Inferior parietal cortex (tissue), 1 donor: ENCODE measurements at regions not wholly inside any gene's neighbourhood (a gene's known extent, or its start where the extent isn't known, plus 50 kb on each side); places are given as distances from the start of the nearest gene placed in this dataset.

Source experiments
- DNase-seq: peaks from one replicate; pipeline ENCODE4 v3.0.0-alpha.2; 2016; ENCODE audit errors: extremely low spot score

- no peak for DNase-seq
Observed at GRCh38 chr6:113600551-113601339, 256.4 kb upstream of the MARCKS start.

GRCh38 chr6:113607821-113608545, 249.2 kb upstream of the MARCKS start:
- DNase-seq: no peak

GRCh38 chr6:113610377-113610988, 246.7 kb upstream of the MARCKS start:
- no peak for DNase-seq

- DNase-seq: no peak
Observed at GRCh38 chr6:113616701-113617274, 240.4 kb upstream of the MARCKS start.

GRCh38 chr6:113619077-113619476, 238.1 kb upstream of the MARCKS start:
- DNase-seq: no peak

GRCh38 chr6:113620386-113620785, 236.8 kb upstream of the MARCKS start:
- DNase-seq: no peak

- no peak for DNase-seq
Observed at GRCh38 chr6:113622254-113622653, 234.9 kb upstream of the MARCKS start.

GRCh38 chr6:113623129-113623528, 234.0 kb upstream of the MARCKS start:
- DNase-seq: no peak

- DNase-seq: no peak
Observed at GRCh38 chr6:113625850-113626249, 231.3 kb upstream of the MARCKS start.

GRCh38 chr6:113626475-113626874, 230.7 kb upstream of the MARCKS start:
- no peak for DNase-seq

GRCh38 chr6:113627480-113627879, 229.7 kb upstream of the MARCKS start:
- no peak for DNase-seq

GRCh38 chr6:113629256-113629655, 227.9 kb upstream of the MARCKS start:
- DNase-seq: no peak

GRCh38 chr6:113629975-113630737, 227.0 kb upstream of the MARCKS start:
- no peak for DNase-seq

- no peak for DNase-seq
Observed at GRCh38 chr6:113630738-113631535, 226.2 kb upstream of the MARCKS start.

GRCh38 chr6:113631666-113632065, 225.5 kb upstream of the MARCKS start:
- no peak for DNase-seq

- DNase-seq: no peak
Observed at GRCh38 chr6:113632220-113632864, 224.8 kb upstream of the MARCKS start.

GRCh38 chr6:113633638-113634037, 223.5 kb upstream of the MARCKS start:
- DNase-seq: no peak

- DNase-seq: no peak
Observed at GRCh38 chr6:113634352-113635163, 222.6 kb upstream of the MARCKS start.

GRCh38 chr6:113635222-113635986, 221.7 kb upstream of the MARCKS start:
- no peak for DNase-seq
